ENCODE measurements at regions not wholly inside any gene's neighbourhood (a gene's known extent, or its start where the extent isn't known, plus 50 kb on each side); places are given as distances from the start of the nearest gene placed in this dataset.

DNA sequence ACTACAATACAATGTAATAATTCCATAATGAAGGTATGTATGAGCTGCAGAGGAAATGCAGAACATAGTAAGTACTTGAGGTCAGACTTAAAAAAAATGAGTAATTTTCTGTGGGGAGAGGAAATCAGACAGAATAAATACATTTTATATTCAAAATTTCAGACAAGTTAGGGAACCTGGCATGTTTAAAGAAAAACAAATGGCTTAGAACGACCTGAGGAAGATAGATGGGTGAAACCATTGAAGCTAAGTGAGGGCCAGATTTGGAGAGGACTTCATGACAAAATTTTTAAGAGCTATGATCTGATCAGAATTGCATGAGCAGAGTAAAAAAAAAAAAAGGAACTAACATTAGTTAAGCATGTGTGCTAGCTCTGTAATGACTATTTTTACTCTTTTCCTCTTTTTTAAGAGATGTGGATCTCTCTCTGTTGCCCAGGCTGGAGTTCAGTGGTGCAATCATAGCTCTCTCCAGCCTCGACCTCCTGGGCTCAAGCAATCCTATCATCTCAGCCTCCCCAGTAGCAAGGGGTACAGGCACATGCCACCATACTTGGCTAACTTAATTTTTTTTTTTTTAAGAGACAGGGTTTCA lies 157.6 kb upstream of the PDE3A start:
- TF ChIP-seq POLR2A (IDR thresholded peaks at IDR 0.05) (no peak), CTCF (IDR thresholded peaks at IDR 0.05) (no peak)

Measured in Peyer's patch (tissue), 4 donors.